D721Med (cell line): ENCODE measurements at regions not wholly inside any gene's neighbourhood (a gene's known extent, or its start where the extent isn't known, plus 50 kb on each side); places are given as distances from the start of the nearest gene placed in this dataset.

Experiments used
- DNase-seq: peaks from one replicate; pipeline ENCODE4 v3.0.0; 2011; ENCODE audit warnings: low spot score; ENCODE audit not compliant: insufficient read length
- FAIRE-seq: peaks from 2 replicates; lab custom pipeline; 2011; peaks lifted over from hg19 to GRCh38; lab: Jason Lieb, UNC
- CTCF ChIP-seq: IDR thresholded peaks from 2 replicates; pipeline ENCODE4 v1.5.1; 2012; ENCODE audit warnings: mild to moderate bottlenecking, control low read depth; ENCODE audit not compliant: insufficient read depth; ENCODE audit errors: missing control alignments

GRCh38 chr3:154970797-154971196 lies 109.3 kb upstream of the MME start:
- DNase-seq = no peak
- FAIRE-seq = no peak

GRCh38 chr3:154969366-154969765 lies 110.8 kb upstream of the MME start:
- TF ChIP-seq CTCF = no peak
- FAIRE-seq (no peak), DNase-seq (no peak)

More at GRCh38 chr3:154970797-154971196, 109.3 kb upstream of the MME start:
- TF ChIP-seq CTCF = no peak

GRCh38 chr3:154967090-154967489 lies 113.0 kb upstream of the MME start:
- no peak for TF ChIP-seq CTCF
- FAIRE-seq = no peak

GRCh38 chr3:154956815-154957214 lies 123.3 kb upstream of the MME start:
- DNase-seq (no peak), FAIRE-seq (no peak)
- TF ChIP-seq CTCF = no peak

More at GRCh38 chr3:154967090-154967489, 113.0 kb upstream of the MME start:
- no peak for DNase-seq

- TF ChIP-seq CTCF = no peak
- FAIRE-seq (no peak), DNase-seq (no peak)
Measured at GRCh38 chr3:154955907-154956533, 124.1 kb upstream of the MME start.

GRCh38 chr3:154954757-154955156 lies 125.4 kb upstream of the MME start:
- no peak for FAIRE-seq
- no peak for DNase-seq
- TF ChIP-seq CTCF = peak; percentile 11

- FAIRE-seq (no peak), DNase-seq (no peak)
- TF ChIP-seq CTCF = no peak
Measured at GRCh38 chr3:154953538-154953937, 126.6 kb upstream of the MME start.
